Neural progenitor cell (in vitro differentiated cells): ENCODE measurements at regions not wholly inside any gene's neighbourhood (a gene's known extent, or its start where the extent isn't known, plus 50 kb on each side); places are given as distances from the start of the nearest gene placed in this dataset.

Experiments
- CTCF ChIP-seq: fragments of 200-600 bp; sonication (generic); IDR thresholded peaks from 2 replicates; pipeline ENCODE4 v1.5.1; 2017; ENCODE audit warnings: antibody characterized with exemption, mild to moderate bottlenecking
- EZH2 ChIP-seq: fragments of 200-600 bp; sonication (generic); IDR thresholded peaks from 2 replicates; pipeline ENCODE4 v1.6.1; 2017; ENCODE audit warnings: antibody characterized with exemption, mild to moderate bottlenecking, moderate library complexity
- EZH2phosphoT487 ChIP-seq: fragments of 200-600 bp; sonication (generic); IDR thresholded peaks from 2 replicates; pipeline ENCODE4 v1.6.1; 2017; ENCODE audit warnings: antibody characterized with exemption

- TF ChIP-seq CTCF: no peak
- TF ChIP-seq EZH2phosphoT487: no peak
- no peak for TF ChIP-seq EZH2
Measured at GRCh38 chr2:190809139-190809764, 71.4 kb upstream of the GLS start.
